IMR-90 (cell line): ENCODE measurements at regions not wholly inside any gene's neighbourhood (a gene's known extent, or its start where the extent isn't known, plus 50 kb on each side); places are given as distances from the start of the nearest gene placed in this dataset.

Source experiments
- ATAC-seq: fragments of 200-7000 bp; cut with Tn5 transposase; 2 replicates; pipeline ENCODE4 v1.9.1; 2020; ENCODE audit warnings: low read depth, mild to moderate bottlenecking, moderate library complexity
- BruUV-seq: library from RNA; stranded (reverse); fragments of 400-500 nt; replicated peaks from 2 replicates; lab custom pipeline; 2021; lab: Mats Ljungman, UMichigan
- CTCF ChIA-PET: fragments of 300-600 bp; formaldehyde crosslinking; extraction: SDS; loops from one replicate; lab custom pipeline; 2021; ENCODE audit warnings: antibody characterized with exemption; lab: Yijun Ruan, JAX
- POLR2A ChIA-PET: fragments of 300-600 bp; sonication (Branson Sonifier 250); formaldehyde crosslinking; loops from one replicate; lab custom pipeline; 2022; ENCODE audit warnings: antibody characterized with exemption; ENCODE audit not compliant: unreplicated experiment; lab: Charles Lee
- DNase-seq: peaks from one replicate; pipeline ENCODE4 v3.0.0; 2013
- H2AFZ ChIP-seq: replicated peaks from 2 replicates; pipeline ENCODE3; 2013; ENCODE audit warnings: low read length, mild to moderate bottlenecking; ENCODE audit not compliant: poor library complexity
- H2AK5ac ChIP-seq: 2 replicates; pipeline ENCODE4 v1.6.1; 2013; ENCODE audit warnings: low read depth, low read length, inconsistent platforms
- H2AK9ac ChIP-seq: replicated peaks from 2 replicates; pipeline ENCODE3; 2013; ENCODE audit warnings: mild to moderate bottlenecking, low read depth, low read length, moderate library complexity; ENCODE audit not compliant: poor library complexity
- H2BK120ac ChIP-seq: 2 replicates; pipeline ENCODE4 v1.6.1; 2013; ENCODE audit warnings: low read depth, low read length, inconsistent platforms
- H2BK15ac ChIP-seq: 3 replicates; pipeline ENCODE4 v1.6.1; 2013; ENCODE audit warnings: low read depth, low read length, inconsistent platforms
- H2BK20ac ChIP-seq: 2 replicates; pipeline ENCODE4 v1.6.1; 2013; ENCODE audit warnings: low read depth, mild to moderate bottlenecking, inconsistent platforms, low read length, moderate library complexity
- H2BK5ac ChIP-seq: 2 replicates; pipeline ENCODE4 v1.6.1; 2013; ENCODE audit warnings: mild to moderate bottlenecking, low read depth, low read length, inconsistent platforms; ENCODE audit not compliant: poor library complexity, severe bottlenecking
- H3K14ac ChIP-seq: replicated peaks from 2 replicates; pipeline ENCODE4 v1.6.1; 2013; ENCODE audit warnings: low read depth, low read length, inconsistent platforms
- H3K18ac ChIP-seq: 2 replicates; pipeline ENCODE4 v1.6.1; 2013; ENCODE audit warnings: low read depth, low read length, control low read depth
- H3K23ac ChIP-seq: 2 replicates; pipeline ENCODE4 v1.6.1; 2013; ENCODE audit warnings: low read depth, low read length, inconsistent platforms
- H3K27ac ChIP-seq: 2 replicates; pipeline ENCODE4 v1.5.1; 2013; ENCODE audit warnings: mild to moderate bottlenecking, control low read depth, low read length; ENCODE audit not compliant: insufficient read depth
- H3K27me3 ChIP-seq: 2 replicates; pipeline ENCODE4 v1.6.1; 2013; ENCODE audit warnings: low read length; ENCODE audit not compliant: control insufficient read depth, insufficient read depth
- H3K36me3 ChIP-seq: 2 replicates; pipeline ENCODE4 v1.6.1; 2013; ENCODE audit warnings: low read length, mixed read lengths; ENCODE audit not compliant: control insufficient read depth, insufficient read depth
- H3K4ac ChIP-seq: 2 replicates; pipeline ENCODE4 v1.6.1; 2013; ENCODE audit warnings: low read depth, low read length, inconsistent platforms
- H3K4me1 ChIP-seq: 2 replicates; pipeline ENCODE4 v1.6.1; 2013; ENCODE audit warnings: low read length, mixed read lengths; ENCODE audit not compliant: control insufficient read depth, insufficient read depth
- H3K4me2 ChIP-seq: 2 replicates; pipeline ENCODE4 v1.6.1; 2013; ENCODE audit warnings: low read depth, mild to moderate bottlenecking, control low read depth, low read length, moderate library complexity
- H3K4me3 ChIP-seq: 2 replicates; pipeline ENCODE4 v1.5.1; 2013; ENCODE audit warnings: low read depth, mild to moderate bottlenecking, control low read depth, low read length, moderate library complexity; ENCODE audit not compliant: insufficient read depth
- H3K56ac ChIP-seq: 2 replicates; pipeline ENCODE4 v1.6.1; 2013; ENCODE audit warnings: low read length, inconsistent platforms; ENCODE audit not compliant: insufficient read depth; ENCODE audit errors: extremely low read depth
- H3K79me1 ChIP-seq, 2 experiments: 2 replicates each; pipeline ENCODE4 v1.6.1; 2013; ENCODE audit warnings: low read length in 2 of 2, inconsistent platforms in 1 of 2, low read depth in 1 of 2
- H3K9ac ChIP-seq: 2 replicates; pipeline ENCODE4 v1.6.1; 2013; ENCODE audit warnings: low read depth, low read length, control low read depth
- H3K9me1 ChIP-seq: 2 replicates; pipeline ENCODE4 v1.6.1; 2013; ENCODE audit warnings: low read length, inconsistent platforms; ENCODE audit not compliant: insufficient read depth
- H3K9me3 ChIP-seq: 2 replicates; pipeline ENCODE4 v1.6.1; 2013; ENCODE audit warnings: low read length; ENCODE audit not compliant: control insufficient read depth, insufficient read depth
- H4K20me1 ChIP-seq: 2 replicates; pipeline ENCODE4 v1.6.1; 2013; ENCODE audit warnings: low read length, inconsistent platforms; ENCODE audit not compliant: insufficient read depth
- H4K5ac ChIP-seq: 2 replicates; pipeline ENCODE4 v1.6.1; 2013; ENCODE audit warnings: mild to moderate bottlenecking, low read depth, low read length, control low read depth
- H4K8ac ChIP-seq, 2 experiments: 2 replicates each; pipeline ENCODE4 v1.6.1; 2013; ENCODE audit warnings: low read depth in 2 of 2, low read length in 2 of 2, control low read depth in 1 of 2, inconsistent platforms in 1 of 2
- H4K91ac ChIP-seq: 2 replicates; pipeline ENCODE4 v1.6.1; 2013; ENCODE audit warnings: low read depth, low read length, inconsistent platforms; ENCODE audit not compliant: insufficient read depth
- BHLHE40 ChIP-seq: fragments of 150-350 bp; IDR thresholded peaks from 2 replicates; pipeline ENCODE4 v1.6.1; 2016; ENCODE audit warnings: mild to moderate bottlenecking, low read depth, low read length
- CEBPB ChIP-seq: IDR thresholded peaks from 2 replicates; pipeline ENCODE4 v1.6.1; 2012; ENCODE audit warnings: low read depth, low read length, improper control_type of control experiment
- CHD1 ChIP-seq: IDR thresholded peaks from 2 replicates; pipeline ENCODE4 v1.6.1; 2012; ENCODE audit warnings: low read depth, low read length, improper control_type of control experiment
- FOS ChIP-seq: fragments of 150-350 bp; IDR thresholded peaks from 2 replicates; pipeline ENCODE4 v1.6.1; 2016; ENCODE audit warnings: low read depth, low read length
- MAZ ChIP-seq: IDR thresholded peaks from 2 replicates; pipeline ENCODE4 v1.6.1; 2012; ENCODE audit warnings: low read depth, mild to moderate bottlenecking, low read length, improper control_type of control experiment, moderate library complexity, borderline replicate concordance
- NFE2L2 ChIP-seq: fragments of 150-350 bp; IDR thresholded peaks from 2 replicates; pipeline ENCODE4 v1.6.1; 2016; ENCODE audit warnings: low read depth, mild to moderate bottlenecking, low read length
- POLR2A ChIP-seq: IDR thresholded peaks from 2 replicates; pipeline ENCODE4 v1.6.1; 2012; ENCODE audit warnings: mild to moderate bottlenecking, low read depth, low read length
- RAD21 ChIP-seq: IDR thresholded peaks from 2 replicates; pipeline ENCODE4 v1.6.1; 2012; ENCODE audit warnings: low read length, improper control_type of control experiment
- RFX5 ChIP-seq: IDR thresholded peaks from 2 replicates; pipeline ENCODE4 v1.8.0; 2012; ENCODE audit warnings: low read depth, mild to moderate bottlenecking, low read length, moderate library complexity
- SMC3 ChIP-seq: fragments of 150-350 bp; IDR thresholded peaks from 2 replicates; pipeline ENCODE4 v1.6.1; 2016; ENCODE audit warnings: low read depth, mild to moderate bottlenecking, antibody characterized with exemption, low read length, moderate library complexity
- WGBS, 2 experiments: methylation state at CpG; one replicate each; pipeline versions ENCODE4 v1.1.5 to v1.1.7; 2013; ENCODE audit warnings: missing lambda C conversion rate in 2 of 2; ENCODE audit not compliant: insufficient read length in 1 of 2; ENCODE audit errors: extremely low coverage in 2 of 2; 5-methylcytosine and 5-hydroxymethylcytosine counted together
- dilution Hi-C: fragments of 300-500 bp; cut with HindIII; formaldehyde crosslinking; loops from one replicate; pipeline ENCODE4 v1.14.3; 2018; ENCODE audit warnings: low sequenced_read_pairs; ENCODE audit not compliant: unreplicated experiment
- in situ Hi-C: fragments of 300-500 bp; cut with MboI; formaldehyde crosslinking; loops from 3 replicates; pipeline ENCODE4 v1.14.3; 2019; ENCODE audit warnings: low sequenced_read_pairs, inconsistent platforms, mixed read lengths
- intact Hi-C: fragments of 100-400 bp; cut with micrococcal nuclease; formaldehyde crosslinking; loops from 2 replicates; pipeline ENCODE4 v1.10.0; 2022
- TF ChIP-seq, protein P1 (sequence below): fragments of 150-350 bp; IDR thresholded peaks from 2 replicates; pipeline ENCODE4 v1.6.1; 2016; ENCODE audit warnings: low read depth, mild to moderate bottlenecking, low read length, moderate library complexity, borderline replicate concordance
- TF ChIP-seq, protein P2 (sequence below): fragments of 150-350 bp; IDR thresholded peaks from 2 replicates; pipeline ENCODE4 v1.6.1; 2017; ENCODE audit warnings: mild to moderate bottlenecking, antibody characterized with exemption, low read length, low read depth
- TF ChIP-seq, protein P3 (sequence below): conservative IDR thresholded peaks from 2 replicates; pipeline ENCODE4 v1.5.1; 2012; ENCODE audit warnings: mild to moderate bottlenecking, low read depth, low read length, improper control_type of control experiment

DNA sequence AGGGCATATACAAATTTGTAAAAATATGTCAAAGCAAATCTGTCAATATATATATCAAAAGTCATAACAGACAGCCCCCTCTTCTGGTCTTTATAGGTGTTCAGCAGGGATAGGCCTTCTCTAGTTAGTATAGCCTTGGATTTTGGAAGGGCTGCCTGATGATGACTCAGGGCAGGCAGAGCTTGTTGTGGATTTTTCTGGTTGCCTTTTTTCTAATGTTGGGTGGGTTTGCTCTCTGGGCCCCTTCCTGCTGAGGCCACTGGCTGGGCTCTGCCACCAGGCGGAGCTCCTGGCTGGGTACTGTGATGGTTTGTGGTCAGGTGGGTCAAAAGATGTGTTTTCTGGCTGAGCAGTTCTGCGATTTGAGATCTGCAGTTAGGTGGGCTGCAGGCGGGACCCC, 294.2 kb downstream of the GRIA2 start:
- no peak overlapping the region for H2AK5ac ChIP-seq
- no peak overlapping the region for H4K8ac ChIP-seq
- no peak for DNase-seq
- no peak overlapping the region for H3K56ac ChIP-seq
- ChIA-PET CTCF (no interaction called here), POLR2A (no interaction called here)
- ATAC-seq, result no peak
- no peak overlapping the region for H4K5ac ChIP-seq
- no peak overlapping the region for H3K14ac ChIP-seq
- no peaks in the 10 kb centered on the region for H3K79me1 ChIP-seq
- no peaks in the 10 kb centered on the region for H3K9me1 ChIP-seq
- intact Hi-C loops (no loop called here), in situ Hi-C loops (no loop called here), dilution Hi-C loops (no loop called here)
- H3K9me3 ChIP-seq, result peaks cover 8% of the 10 kb centered on the region; the same call in 1 of the 2 replicates
- H2BK15ac ChIP-seq, result no peak overlapping the region
- no peak overlapping the region for H2BK5ac ChIP-seq
- no peak overlapping the region for H3K23ac ChIP-seq
- H4K20me1 ChIP-seq, result no peaks in the 10 kb centered on the region
- no peak overlapping the region for H3K4ac ChIP-seq
- BruUV-seq, result no TSS peak
- no peak overlapping the region for H4K91ac ChIP-seq
- no peak overlapping the region for H3K4me2 ChIP-seq
- H2BK20ac ChIP-seq, result no peak overlapping the region
- H3K36me3 ChIP-seq, result no peaks in the 10 kb centered on the region
- H3K18ac ChIP-seq, result no peak overlapping the region
- H2AFZ ChIP-seq, result no peak overlapping the region
- no peak overlapping the region for H3K9ac ChIP-seq
- H3K4me1 ChIP-seq, result no peaks in the 10 kb centered on the region
- H3K4me3 ChIP-seq, result no peak overlapping the region
- no peak overlapping the region for H2AK9ac ChIP-seq
- no peaks in the 10 kb centered on the region for H3K27me3 ChIP-seq
- H2BK120ac ChIP-seq, result no peak overlapping the region
- TF ChIP-seq, protein P1, sequence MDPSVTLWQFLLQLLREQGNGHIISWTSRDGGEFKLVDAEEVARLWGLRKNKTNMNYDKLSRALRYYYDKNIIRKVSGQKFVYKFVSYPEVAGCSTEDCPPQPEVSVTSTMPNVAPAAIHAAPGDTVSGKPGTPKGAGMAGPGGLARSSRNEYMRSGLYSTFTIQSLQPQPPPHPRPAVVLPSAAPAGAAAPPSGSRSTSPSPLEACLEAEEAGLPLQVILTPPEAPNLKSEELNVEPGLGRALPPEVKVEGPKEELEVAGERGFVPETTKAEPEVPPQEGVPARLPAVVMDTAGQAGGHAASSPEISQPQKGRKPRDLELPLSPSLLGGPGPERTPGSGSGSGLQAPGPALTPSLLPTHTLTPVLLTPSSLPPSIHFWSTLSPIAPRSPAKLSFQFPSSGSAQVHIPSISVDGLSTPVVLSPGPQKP, result no peak
- TF ChIP-seq BHLHE40, result no peak
- TF ChIP-seq CHD1, result no peak
- no peak for TF ChIP-seq RFX5
- no peak for TF ChIP-seq NFE2L2
- TF ChIP-seq, protein P2, sequence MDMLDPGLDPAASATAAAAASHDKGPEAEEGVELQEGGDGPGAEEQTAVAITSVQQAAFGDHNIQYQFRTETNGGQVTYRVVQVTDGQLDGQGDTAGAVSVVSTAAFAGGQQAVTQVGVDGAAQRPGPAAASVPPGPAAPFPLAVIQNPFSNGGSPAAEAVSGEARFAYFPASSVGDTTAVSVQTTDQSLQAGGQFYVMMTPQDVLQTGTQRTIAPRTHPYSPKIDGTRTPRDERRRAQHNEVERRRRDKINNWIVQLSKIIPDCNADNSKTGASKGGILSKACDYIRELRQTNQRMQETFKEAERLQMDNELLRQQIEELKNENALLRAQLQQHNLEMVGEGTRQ, result no peak
- TF ChIP-seq POLR2A, result no peak
- no peak for TF ChIP-seq FOS
- TF ChIP-seq, protein P3, sequence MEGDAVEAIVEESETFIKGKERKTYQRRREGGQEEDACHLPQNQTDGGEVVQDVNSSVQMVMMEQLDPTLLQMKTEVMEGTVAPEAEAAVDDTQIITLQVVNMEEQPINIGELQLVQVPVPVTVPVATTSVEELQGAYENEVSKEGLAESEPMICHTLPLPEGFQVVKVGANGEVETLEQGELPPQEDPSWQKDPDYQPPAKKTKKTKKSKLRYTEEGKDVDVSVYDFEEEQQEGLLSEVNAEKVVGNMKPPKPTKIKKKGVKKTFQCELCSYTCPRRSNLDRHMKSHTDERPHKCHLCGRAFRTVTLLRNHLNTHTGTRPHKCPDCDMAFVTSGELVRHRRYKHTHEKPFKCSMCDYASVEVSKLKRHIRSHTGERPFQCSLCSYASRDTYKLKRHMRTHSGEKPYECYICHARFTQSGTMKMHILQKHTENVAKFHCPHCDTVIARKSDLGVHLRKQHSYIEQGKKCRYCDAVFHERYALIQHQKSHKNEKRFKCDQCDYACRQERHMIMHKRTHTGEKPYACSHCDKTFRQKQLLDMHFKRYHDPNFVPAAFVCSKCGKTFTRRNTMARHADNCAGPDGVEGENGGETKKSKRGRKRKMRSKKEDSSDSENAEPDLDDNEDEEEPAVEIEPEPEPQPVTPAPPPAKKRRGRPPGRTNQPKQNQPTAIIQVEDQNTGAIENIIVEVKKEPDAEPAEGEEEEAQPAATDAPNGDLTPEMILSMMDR, result no peak
- TF ChIP-seq MAZ, result no peak
- no peak for TF ChIP-seq CEBPB
- TF ChIP-seq SMC3, result no peak
- TF ChIP-seq RAD21, result no peak
- no peak overlapping the region for H3K27ac ChIP-seq
- 100% methylated on average over 1 of the region's 3 CpGs; no CpG with 5 or more reads in 1 of the 2 experiments for WGBS, 2 experiments
